Gastroesophageal sphincter (tissue), 4 donors: ENCODE measurements at regions not wholly inside any gene's neighbourhood (a gene's known extent, or its start where the extent isn't known, plus 50 kb on each side); places are given as distances from the start of the nearest gene placed in this dataset.

ENCODE experiments used
- ATAC-seq: fragments of 150-250 bp; one replicate; pipeline ENCODE4 v1.9.1; 2016; ENCODE audit warnings: mild to moderate bottlenecking, moderate library complexity
- H3K27ac ChIP-seq, 4 donors: fragments of 200-600 bp; sonication (generic) in 3 of 4; 1 replicate in 3 of 4; 2 replicates in 1 of 4; pipeline ENCODE4 v1.5.1; 2016 to 2019
- H3K27me3 ChIP-seq: fragments of 200-600 bp; sonication (generic); one replicate; pipeline ENCODE4 v1.5.1; 2019
- H3K36me3 ChIP-seq, 2 donors: fragments of 200-600 bp; sonication (generic); one replicate each; pipeline ENCODE4 v1.5.1; 2019; ENCODE audit warnings: control low read depth in 1 of 2
- H3K4me1 ChIP-seq, 3 donors: fragments of 200-600 bp; sonication (generic); 1 replicate in 2 of 3; 2 replicates in 1 of 3; pipeline ENCODE4 v1.5.1; 2016 to 2019; ENCODE audit warnings: control low read depth in 2 of 3
- H3K4me3 ChIP-seq, 2 donors: fragments of 200-600 bp; sonication (generic); one replicate each; pipeline ENCODE4 v1.5.1; 2019; ENCODE audit warnings: mild to moderate bottlenecking in 1 of 2, moderate library complexity in 1 of 2
- H3K9me3 ChIP-seq, 3 donors: fragments of 200-600 bp; sonication (generic); one replicate each; pipeline ENCODE4 v1.5.1; 2017 to 2019; ENCODE audit warnings: control low read depth in 2 of 3
- EP300 ChIP-seq: sonication (generic); formaldehyde crosslinking; IDR thresholded peaks from one replicate; pipeline ENCODE4 v1.6.1; 2017; ENCODE audit warnings: antibody characterized with exemption, mild to moderate bottlenecking
- POLR2A ChIP-seq, 2 donors: fragments of 450-650 bp; IDR thresholded peaks; one replicate each; pipeline ENCODE4 v1.6.1; 2017; ENCODE audit warnings: antibody characterized with exemption in 2 of 2, mild to moderate bottlenecking in 2 of 2, moderate library complexity in 1 of 2
- POLR2AphosphoS5 ChIP-seq: sonication (generic); formaldehyde crosslinking; IDR thresholded peaks from one replicate; pipeline ENCODE4 v1.6.1; 2017; ENCODE audit warnings: antibody characterized with exemption
- WGBS, 2 donors: methylation state at CpG; one replicate each; pipeline ENCODE4 v1.1.5; 2018; ENCODE audit warnings: low coverage in 1 of 2; 5-methylcytosine and 5-hydroxymethylcytosine counted together
- TF ChIP-seq, protein P1 (sequence below), 4 experiments: fragments of 200-600 bp in 2 of 4; fragments of 450-650 bp in 2 of 4; sonication (generic) in 1 of 4; IDR thresholded peaks; one replicate each; pipeline ENCODE4 v1.5.1; 2017 to 2019; ENCODE audit warnings: antibody characterized with exemption in 4 of 4, mild to moderate bottlenecking in 2 of 4, moderate library complexity in 2 of 4

DNA sequence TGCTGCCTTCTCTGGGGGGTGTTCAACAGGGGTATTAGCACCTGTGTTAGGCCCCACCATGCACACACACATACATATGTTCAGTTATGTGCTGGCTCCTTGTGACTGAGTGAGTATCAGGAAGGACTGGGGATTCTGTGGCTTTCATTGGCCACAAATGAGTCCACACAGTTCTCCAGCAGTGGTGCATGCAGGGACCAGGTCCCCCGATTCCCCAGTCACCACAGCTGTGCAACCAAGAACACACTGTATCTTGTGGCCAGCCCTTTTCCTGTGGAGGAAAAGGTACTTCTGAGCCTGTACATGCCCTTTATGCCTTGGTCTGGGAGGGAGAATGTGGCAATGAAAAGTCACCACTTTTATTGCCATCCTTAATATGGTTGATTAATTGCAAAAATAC lies 74.9 kb upstream of the KLF7 start:
- H3K4me3 ChIP-seq, result no peak overlapping the region
- no peak for TF ChIP-seq POLR2AphosphoS5
- TF ChIP-seq EP300, result no peak
- TF ChIP-seq POLR2A (IDR thresholded peaks at IDR 0.05), result no peak
- TF ChIP-seq, protein P1, sequence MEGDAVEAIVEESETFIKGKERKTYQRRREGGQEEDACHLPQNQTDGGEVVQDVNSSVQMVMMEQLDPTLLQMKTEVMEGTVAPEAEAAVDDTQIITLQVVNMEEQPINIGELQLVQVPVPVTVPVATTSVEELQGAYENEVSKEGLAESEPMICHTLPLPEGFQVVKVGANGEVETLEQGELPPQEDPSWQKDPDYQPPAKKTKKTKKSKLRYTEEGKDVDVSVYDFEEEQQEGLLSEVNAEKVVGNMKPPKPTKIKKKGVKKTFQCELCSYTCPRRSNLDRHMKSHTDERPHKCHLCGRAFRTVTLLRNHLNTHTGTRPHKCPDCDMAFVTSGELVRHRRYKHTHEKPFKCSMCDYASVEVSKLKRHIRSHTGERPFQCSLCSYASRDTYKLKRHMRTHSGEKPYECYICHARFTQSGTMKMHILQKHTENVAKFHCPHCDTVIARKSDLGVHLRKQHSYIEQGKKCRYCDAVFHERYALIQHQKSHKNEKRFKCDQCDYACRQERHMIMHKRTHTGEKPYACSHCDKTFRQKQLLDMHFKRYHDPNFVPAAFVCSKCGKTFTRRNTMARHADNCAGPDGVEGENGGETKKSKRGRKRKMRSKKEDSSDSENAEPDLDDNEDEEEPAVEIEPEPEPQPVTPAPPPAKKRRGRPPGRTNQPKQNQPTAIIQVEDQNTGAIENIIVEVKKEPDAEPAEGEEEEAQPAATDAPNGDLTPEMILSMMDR (IDR thresholded peaks at IDR 0.05), result no peak
- peak overlapping the region in 3 of 4 donors; percentile 69 to 76 (median 71) for H3K27ac ChIP-seq
- peaks cover 9 to 27% (median 12%) of the 10 kb centered on the region in 3 donors for H3K4me1 ChIP-seq
- H3K9me3 ChIP-seq, result no peaks in the 10 kb centered on the region
- no peaks in the 10 kb centered on the region for H3K36me3 ChIP-seq
- no peak for ATAC-seq
- no peaks in the 10 kb centered on the region for H3K27me3 ChIP-seq
- no CpG with 5 or more reads among the region's 1 CpG for WGBS, 2 donors

DNA sequence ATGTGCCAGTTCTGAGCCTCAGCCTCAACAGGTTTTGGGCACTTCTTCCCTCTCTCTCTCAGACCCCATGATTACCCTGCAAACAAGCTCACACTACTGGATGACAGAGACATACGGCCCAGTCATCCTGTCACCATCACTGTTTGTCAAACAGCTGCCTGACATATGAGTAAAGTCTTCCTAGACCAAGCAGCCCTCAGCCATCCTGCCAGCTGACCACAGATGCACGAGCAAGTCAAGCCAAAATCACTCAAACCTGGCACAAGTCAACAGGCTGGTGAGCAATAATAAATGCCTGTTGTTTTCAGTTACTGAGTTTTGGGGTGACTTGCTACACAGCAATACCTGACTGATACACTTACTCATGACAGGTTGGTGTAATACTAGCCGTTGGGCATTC lies 75.5 kb upstream of the KLF7 start:
- Histone ChIP-seq H3K36me3 (no peaks in the 10 kb centered on the region), H3K27me3 (no peaks in the 10 kb centered on the region), H3K27ac (no peak overlapping the region), H3K9me3 (no peaks in the 10 kb centered on the region), H3K4me3 (no peak overlapping the region), H3K4me1 (peaks cover 9 to 27% (median 12%) of the 10 kb centered on the region in 3 donors)
- WGBS, 2 donors, result 65 to 86% methylated on average over 2 to 3 of the region's 3 CpGs
- ATAC-seq, result no peak
- TF ChIP-seq POLR2A (IDR thresholded peaks at IDR 0.05) (no peak), POLR2AphosphoS5 (no peak), EP300 (no peak)
- TF ChIP-seq, protein P1 (IDR thresholded peaks at IDR 0.05), result no peak

- 71 to 83% methylated on average over 1 of the region's 1 CpG for WGBS, 2 donors
- Histone ChIP-seq H3K4me3 (no peak overlapping the region), H3K4me1 (peaks cover 9 to 23% (median 12%) of the 10 kb centered on the region in 3 donors), H3K27ac (no peak overlapping the region), H3K27me3 (no peaks in the 10 kb centered on the region), H3K9me3 (no peaks in the 10 kb centered on the region), H3K36me3 (no peaks in the 10 kb centered on the region)
- no peak for ATAC-seq
- TF ChIP-seq EP300 (no peak), POLR2AphosphoS5 (no peak), POLR2A (IDR thresholded peaks at IDR 0.05) (no peak)
- TF ChIP-seq, protein P1 (IDR thresholded peaks at IDR 0.05), result no peak
Observed at GRCh38 chr2:207243601-207244000, 77.9 kb upstream of the KLF7 start.

- Histone ChIP-seq H3K4me3 (no peak overlapping the region), H3K36me3 (no peaks in the 10 kb centered on the region), H3K9me3 (no peaks in the 10 kb centered on the region), H3K4me1 (peaks cover 2 to 7% (median 3%) of the 10 kb centered on the region in 3 donors), H3K27me3 (no peaks in the 10 kb centered on the region), H3K27ac (no peak overlapping the region)
- TF ChIP-seq POLR2AphosphoS5 (no peak), EP300 (no peak), POLR2A (IDR thresholded peaks at IDR 0.05) (no peak)
- TF ChIP-seq, protein P1 (IDR thresholded peaks at IDR 0.05), result no peak
- WGBS, 2 donors, result 81 to 86% methylated on average over 7 of the region's 7 CpGs
- ATAC-seq, result no peak
Observed at GRCh38 chr2:207244971-207245925, 79.5 kb upstream of the KLF7 start.
